Duodenal mucosa (tissue), 2 donors: ENCODE measurements at regions not wholly inside any gene's neighbourhood (a gene's known extent, or its start where the extent isn't known, plus 50 kb on each side); places are given as distances from the start of the nearest gene placed in this dataset.

ENCODE experiments used
- H3K27ac ChIP-seq: one replicate; pipeline ENCODE4 v1.7.0; 2013; ENCODE audit warnings: low read depth, low read length
- H3K27me3 ChIP-seq, 2 donors: one replicate each; pipeline ENCODE4 v1.7.0; 2013; ENCODE audit warnings: low read length in 2 of 2, control low read depth in 1 of 2; ENCODE audit not compliant: insufficient read depth in 2 of 2, control insufficient read depth in 1 of 2
- H3K36me3 ChIP-seq, 2 donors: one replicate each; pipeline ENCODE4 v1.7.0; 2013; ENCODE audit warnings: low read length in 2 of 2, control low read depth in 1 of 2; ENCODE audit not compliant: insufficient read depth in 2 of 2, control insufficient read depth in 1 of 2
- H3K4me1 ChIP-seq, 2 donors: one replicate each; pipeline ENCODE4 v1.7.0; 2013; ENCODE audit warnings: low read length in 2 of 2, control low read depth in 1 of 2; ENCODE audit not compliant: insufficient read depth in 2 of 2, control insufficient read depth in 1 of 2
- H3K4me3 ChIP-seq, 2 donors: one replicate each; pipeline ENCODE4 v1.7.0; 2013; ENCODE audit warnings: low read length in 2 of 2, low read depth in 1 of 2
- H3K9ac ChIP-seq, 2 donors: one replicate each; pipeline ENCODE4 v1.7.0; 2013; ENCODE audit warnings: low read length in 2 of 2, low read depth in 1 of 2
- H3K9me3 ChIP-seq, 2 donors: one replicate each; pipeline ENCODE4 v1.7.0; 2013; ENCODE audit warnings: low read length in 2 of 2, control low read depth in 1 of 2; ENCODE audit not compliant: control insufficient read depth in 1 of 2

GRCh38 chr2:240303896-240304745 is 131.3 kb upstream of the GPC1 start:
- Histone ChIP-seq H3K36me3 (no peaks in the 10 kb centered on the region), H3K27ac (no peak overlapping the region), H3K4me3 (no peak overlapping the region), H3K27me3 (no peaks in the 10 kb centered on the region), H3K9ac (no peak overlapping the region), H3K4me1 (no peaks in the 10 kb centered on the region), H3K9me3 (no peaks in the 10 kb centered on the region)

DNA sequence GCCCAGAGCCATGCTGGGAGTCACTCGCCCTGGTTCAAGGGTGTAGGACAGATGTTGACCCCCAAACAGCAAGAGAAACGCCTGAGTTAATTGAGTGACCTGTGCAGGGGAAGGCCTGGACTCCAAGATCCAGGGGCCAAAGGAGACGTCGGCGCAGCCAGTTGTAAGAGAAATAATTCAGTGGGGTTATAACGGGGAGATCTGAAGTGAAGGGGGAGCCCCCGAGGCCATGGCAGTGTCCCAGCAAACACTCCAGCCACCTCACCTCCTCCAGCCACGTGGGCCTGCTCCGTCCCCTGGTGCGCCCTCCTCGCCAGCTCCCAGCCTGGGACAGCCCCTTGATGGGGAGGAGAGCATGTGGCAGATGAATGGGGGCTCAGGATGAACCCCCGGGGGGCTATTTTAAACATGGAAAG is 130.7 kb upstream of the GPC1 start:
- Histone ChIP-seq H3K4me1 (no peaks in the 10 kb centered on the region), H3K27me3 (no peaks in the 10 kb centered on the region), H3K27ac (no peak overlapping the region), H3K9me3 (no peaks in the 10 kb centered on the region), H3K9ac (no peak overlapping the region), H3K4me3 (no peak overlapping the region), H3K36me3 (no peaks in the 10 kb centered on the region)

GRCh38 chr2:240305369-240305962 is 130.0 kb upstream of the GPC1 start:
- H3K27ac ChIP-seq: no peak overlapping the region
- no peak overlapping the region for H3K4me3 ChIP-seq
- H3K9me3 ChIP-seq: no peaks in the 10 kb centered on the region
- no peaks in the 10 kb centered on the region for H3K4me1 ChIP-seq
- H3K27me3 ChIP-seq: no peaks in the 10 kb centered on the region
- H3K9ac ChIP-seq: no peak overlapping the region
- H3K36me3 ChIP-seq: no peaks in the 10 kb centered on the region

GRCh38 chr2:240306185-240306584 is 129.3 kb upstream of the GPC1 start:
- Histone ChIP-seq H3K4me1 (no peaks in the 10 kb centered on the region), H3K27ac (no peak overlapping the region), H3K4me3 (no peak overlapping the region), H3K27me3 (no peaks in the 10 kb centered on the region), H3K36me3 (no peaks in the 10 kb centered on the region), H3K9me3 (no peaks in the 10 kb centered on the region), H3K9ac (no peak overlapping the region)

DNA sequence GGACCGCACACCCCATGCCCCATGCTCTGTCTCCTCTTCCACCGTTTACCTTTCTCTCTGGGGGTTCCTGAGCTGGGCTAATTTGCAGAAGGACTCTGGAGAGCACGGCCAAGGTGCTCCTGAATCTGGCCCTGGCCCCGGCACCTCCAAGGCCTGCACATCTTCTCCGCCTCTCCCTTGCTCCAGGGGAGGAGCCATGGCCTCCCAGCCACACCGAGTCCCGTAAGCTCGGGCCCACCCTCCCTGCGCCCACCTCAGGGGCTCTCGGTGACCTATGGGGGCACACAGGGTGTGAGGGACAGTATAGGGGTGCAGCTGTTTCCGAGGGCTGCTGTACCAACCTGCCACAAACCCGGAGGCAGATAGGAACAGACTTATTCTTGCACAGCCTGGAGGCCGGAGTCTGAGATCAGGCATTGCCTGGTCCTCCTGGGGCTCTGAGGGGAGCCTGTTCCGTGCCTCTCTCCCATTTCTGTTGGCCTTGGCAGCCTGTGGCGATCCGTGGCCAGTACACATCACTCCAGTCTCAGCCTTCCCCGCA is 127.3 kb upstream of the GPC1 start:
- H3K9ac ChIP-seq: no peak overlapping the region
- H3K36me3 ChIP-seq: no peaks in the 10 kb centered on the region
- H3K27ac ChIP-seq: no peak overlapping the region
- no peak overlapping the region for H3K4me3 ChIP-seq
- H3K9me3 ChIP-seq: no peaks in the 10 kb centered on the region
- H3K4me1 ChIP-seq: no peaks in the 10 kb centered on the region
- H3K27me3 ChIP-seq: no peaks in the 10 kb centered on the region

DNA sequence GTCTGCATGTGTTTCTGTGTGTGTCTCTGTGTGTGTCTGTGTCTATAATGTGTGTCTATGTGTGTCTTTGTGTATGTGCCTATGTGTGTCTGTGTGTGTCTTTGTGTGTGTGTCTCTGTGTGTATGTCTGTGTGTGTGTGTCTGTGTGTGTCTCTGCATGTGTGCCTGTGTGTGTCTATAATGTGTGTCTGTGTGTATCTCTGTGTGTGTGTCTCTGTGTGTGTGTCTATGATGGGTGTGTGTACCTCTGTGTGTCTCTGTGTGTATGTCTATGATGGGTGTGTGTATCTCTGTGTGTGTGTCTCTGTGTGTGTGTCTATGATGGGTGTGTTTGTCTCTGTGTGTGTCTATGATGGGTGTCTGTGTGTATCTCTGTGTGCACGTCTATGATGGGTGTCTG is 126.2 kb upstream of the GPC1 start:
- no peak overlapping the region for H3K27ac ChIP-seq
- H3K4me3 ChIP-seq: no peak overlapping the region
- H3K27me3 ChIP-seq: no peaks in the 10 kb centered on the region
- no peak overlapping the region for H3K9ac ChIP-seq
- H3K9me3 ChIP-seq: no peaks in the 10 kb centered on the region
- no peaks in the 10 kb centered on the region for H3K4me1 ChIP-seq
- no peaks in the 10 kb centered on the region for H3K36me3 ChIP-seq

GRCh38 chr2:240310201-240310600 is 125.3 kb upstream of the GPC1 start:
- Histone ChIP-seq H3K27me3 (no peaks in the 10 kb centered on the region), H3K4me1 (no peaks in the 10 kb centered on the region), H3K9me3 (no peaks in the 10 kb centered on the region), H3K9ac (no peak overlapping the region), H3K4me3 (no peak overlapping the region), H3K36me3 (no peaks in the 10 kb centered on the region), H3K27ac (no peak overlapping the region)

DNA sequence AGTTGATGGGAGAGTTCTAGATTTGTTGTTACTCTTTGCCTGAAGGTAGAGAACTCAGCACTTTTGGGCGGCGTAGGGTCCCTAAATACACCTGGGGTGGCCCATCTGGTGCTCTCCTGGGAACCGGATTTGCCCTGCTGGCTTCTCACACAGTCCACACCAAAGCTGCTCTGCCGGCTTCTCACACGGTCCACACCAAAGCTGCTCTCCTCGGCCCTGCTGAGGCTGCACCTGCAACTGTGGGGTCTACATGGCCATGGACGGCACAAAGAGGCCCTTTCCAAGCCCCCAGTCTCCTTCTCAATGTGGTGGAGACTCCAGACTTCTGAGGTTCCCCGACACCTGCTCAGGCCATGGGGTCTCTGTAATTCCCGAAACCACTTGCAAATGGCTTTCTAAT is 124.8 kb upstream of the GPC1 start:
- Histone ChIP-seq H3K4me1 (no peaks in the 10 kb centered on the region), H3K9me3 (no peaks in the 10 kb centered on the region), H3K27ac (no peak overlapping the region), H3K27me3 (no peaks in the 10 kb centered on the region), H3K36me3 (no peaks in the 10 kb centered on the region), H3K9ac (no peak overlapping the region), H3K4me3 (no peak overlapping the region)

- Histone ChIP-seq H3K27me3 (no peaks in the 10 kb centered on the region), H3K4me3 (no peak overlapping the region), H3K4me1 (no peaks in the 10 kb centered on the region), H3K9ac (no peak overlapping the region), H3K9me3 (no peaks in the 10 kb centered on the region), H3K27ac (no peak overlapping the region), H3K36me3 (no peaks in the 10 kb centered on the region)
Measured at GRCh38 chr2:240311821-240312220, 123.6 kb upstream of the GPC1 start.

DNA sequence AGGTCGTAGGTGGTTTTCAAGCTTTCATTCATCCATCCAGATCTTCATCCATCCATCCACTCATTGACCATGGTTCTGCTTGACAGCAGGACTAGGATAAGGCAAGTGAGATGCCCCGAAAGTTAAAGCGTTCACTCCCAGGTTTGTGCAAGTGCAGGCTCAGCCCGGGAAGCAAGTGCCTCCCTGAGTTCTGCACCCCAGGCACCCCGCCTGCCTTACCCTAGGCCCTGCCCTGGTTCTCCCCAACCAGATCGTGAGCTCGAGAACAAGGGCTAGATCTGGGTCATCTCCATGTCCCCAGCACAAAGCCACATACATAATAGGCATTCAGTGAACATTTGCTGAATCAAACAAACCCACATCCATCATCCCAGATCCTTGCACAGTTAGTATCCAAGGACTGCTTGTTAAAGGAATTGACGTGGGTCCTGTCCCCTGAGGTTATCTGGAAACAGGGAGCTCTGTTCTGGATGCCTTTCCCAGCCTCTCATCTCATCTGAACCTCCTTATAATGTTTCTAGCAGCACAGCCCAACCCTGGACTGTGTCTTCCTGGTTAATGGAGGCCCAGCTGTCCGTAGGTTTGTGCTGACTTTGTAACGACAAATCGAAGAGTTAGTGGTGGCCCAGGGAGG is 116.1 kb upstream of the GPC1 start:
- Histone ChIP-seq H3K36me3 (no peaks in the 10 kb centered on the region), H3K9ac (no peak overlapping the region), H3K27me3 (peaks cover 0 to 4% of the 10 kb centered on the region in 2 donors), H3K4me1 (no peaks in the 10 kb centered on the region), H3K9me3 (no peaks in the 10 kb centered on the region), H3K27ac (no peak overlapping the region), H3K4me3 (no peak overlapping the region)
